Mucosa of rectum (tissue), 2 donors: ENCODE measurements at regions not wholly inside any gene's neighbourhood (a gene's known extent, or its start where the extent isn't known, plus 50 kb on each side); places are given as distances from the start of the nearest gene placed in this dataset.
"Not testable (repeated sequence)": the region's sequence is repeated elsewhere in the genome, so short reads cannot be mapped to it uniquely, and the experiment has no call there.

Experiments used
- H3K27ac ChIP-seq, 2 donors: one replicate each; pipeline ENCODE4 v1.7.0; 2013; ENCODE audit warnings: inconsistent platforms in 2 of 2, low read depth in 2 of 2, low read length in 2 of 2
- H3K27me3 ChIP-seq, 2 donors: one replicate each; pipeline ENCODE4 v1.7.0; 2013; ENCODE audit warnings: low read length in 2 of 2; ENCODE audit not compliant: control insufficient read depth in 2 of 2, insufficient read depth in 2 of 2
- H3K36me3 ChIP-seq, 2 donors: one replicate each; pipeline ENCODE4 v1.7.0; 2013; ENCODE audit warnings: low read length in 2 of 2; ENCODE audit not compliant: control insufficient read depth in 2 of 2, insufficient read depth in 2 of 2
- H3K4me1 ChIP-seq, 2 donors: one replicate each; pipeline ENCODE4 v1.7.0; 2013; ENCODE audit warnings: low read length in 2 of 2, mild to moderate bottlenecking in 1 of 2; ENCODE audit not compliant: control insufficient read depth in 2 of 2, insufficient read depth in 2 of 2
- H3K4me3 ChIP-seq, 2 donors: one replicate each; pipeline ENCODE4 v1.7.0; 2013; ENCODE audit warnings: low read length in 2 of 2
- H3K9ac ChIP-seq, 2 donors: one replicate each; pipeline ENCODE4 v1.7.0; 2013; ENCODE audit warnings: low read length in 2 of 2, low read depth in 1 of 2, mild to moderate bottlenecking in 1 of 2
- H3K9me3 ChIP-seq, 2 donors: one replicate each; pipeline ENCODE4 v1.7.0; 2013; ENCODE audit warnings: low read length in 2 of 2; ENCODE audit not compliant: control insufficient read depth in 2 of 2
- donor health status: healthy.
- donor health status: Normal muscosa, but diverticular disease.

DNA sequence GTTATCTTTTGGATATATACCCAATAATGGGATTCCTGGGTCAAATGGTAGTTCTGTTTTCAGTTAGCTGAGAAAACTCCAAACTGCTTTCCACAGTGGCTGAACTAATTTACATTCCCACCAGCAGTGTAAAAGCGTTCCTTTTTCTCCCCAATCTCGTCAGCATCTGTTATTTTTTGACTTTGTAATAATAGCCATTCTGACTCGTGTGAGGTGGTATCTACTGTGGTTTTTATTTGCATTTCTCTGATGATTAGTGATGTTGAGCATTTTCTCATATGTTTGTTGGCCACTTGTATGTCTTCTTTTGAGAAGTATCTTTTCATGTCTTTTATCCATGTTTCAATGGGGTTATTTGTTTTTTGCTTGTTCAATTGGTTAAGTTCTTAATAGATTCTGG lies 82.1 kb upstream of the ABCA1 start:
- H3K36me3 ChIP-seq, H3K4me3 ChIP-seq, H3K9ac ChIP-seq, H3K4me1 ChIP-seq, H3K9me3 ChIP-seq, H3K27me3 ChIP-seq, H3K27ac ChIP-seq: not testable (repeated sequence)

GRCh38 chr9:105021917-105022316 lies 94.0 kb upstream of the ABCA1 start:
- Histone ChIP-seq H3K9me3 (no peaks in the 10 kb centered on the region), H3K4me1 (no peaks in the 10 kb centered on the region), H3K4me3 (no peak overlapping the region), H3K27ac (no peak overlapping the region), H3K36me3 (no peaks in the 10 kb centered on the region), H3K27me3 (no peaks in the 10 kb centered on the region), H3K9ac (no peak overlapping the region)

DNA sequence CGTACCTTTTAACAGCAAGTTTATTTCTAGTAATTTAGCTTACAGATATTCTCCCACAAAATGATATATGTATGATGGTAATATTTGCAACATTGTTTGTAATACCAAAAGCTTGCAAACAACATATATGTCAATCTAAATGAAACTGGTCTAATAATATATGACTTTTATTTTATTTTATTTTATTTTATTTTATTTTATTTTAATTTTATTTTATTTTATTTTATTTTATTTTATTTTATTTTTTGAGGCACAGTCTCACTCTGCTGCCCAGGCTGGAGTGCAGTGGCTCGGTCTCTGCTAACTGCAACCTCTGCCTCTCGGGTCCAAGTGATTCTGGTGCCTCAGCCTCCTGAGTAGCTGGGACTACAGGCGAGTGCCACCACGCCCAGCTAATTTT lies 94.6 kb upstream of the ABCA1 start:
- not testable (repeated sequence) for H3K9me3 ChIP-seq, H3K4me1 ChIP-seq, H3K9ac ChIP-seq, H3K27ac ChIP-seq, H3K27me3 ChIP-seq, H3K4me3 ChIP-seq, H3K36me3 ChIP-seq

DNA sequence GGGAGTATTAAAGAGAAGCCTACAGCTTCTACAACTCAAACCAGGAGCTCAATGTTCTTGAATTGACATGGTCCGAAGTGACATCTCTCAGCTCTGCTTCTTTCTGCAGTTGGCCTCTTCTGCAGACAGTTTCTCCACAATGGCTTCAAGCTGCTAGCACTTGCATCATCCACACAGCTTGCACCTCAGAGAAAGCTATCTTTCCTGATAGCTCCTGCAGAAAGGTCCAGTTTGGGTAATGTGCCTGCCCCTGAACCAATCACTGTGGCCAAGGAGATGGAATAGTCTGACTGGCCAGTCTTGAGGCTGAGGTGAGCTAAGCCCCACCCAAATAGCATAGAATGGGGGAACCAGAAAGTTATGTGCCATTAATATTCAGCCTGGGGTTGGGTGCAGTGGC lies 95.8 kb upstream of the ABCA1 start:
- Histone ChIP-seq H3K27ac (no peak overlapping the region), H3K4me1 (peaks cover 0 to 3% of the 10 kb centered on the region in 2 donors), H3K27me3 (no peaks in the 10 kb centered on the region)

DNA sequence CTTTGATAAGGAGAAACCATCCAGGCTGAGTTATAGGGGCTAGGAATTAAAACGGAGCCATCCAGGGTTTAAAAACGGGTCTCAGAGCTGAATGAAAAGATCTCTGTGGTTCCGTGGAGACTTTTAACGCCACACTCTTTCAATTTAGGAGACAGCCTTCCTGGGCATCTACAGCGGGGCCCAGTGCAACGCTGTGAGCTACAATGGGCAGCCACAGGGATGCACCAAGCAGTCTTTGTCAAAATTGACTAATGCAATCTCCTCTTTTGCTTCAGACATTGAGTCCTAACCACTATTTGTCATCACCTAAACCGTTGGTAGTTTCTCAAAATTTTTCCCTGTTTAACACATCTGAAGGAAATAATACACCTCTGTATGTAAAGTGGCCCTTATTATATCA lies 96.6 kb upstream of the ABCA1 start:
- no peak overlapping the region for H3K4me3 ChIP-seq
- no peak overlapping the region for H3K27ac ChIP-seq
- H3K9ac ChIP-seq, result no peak overlapping the region
- H3K9me3 ChIP-seq, result no peaks in the 10 kb centered on the region
- no peaks in the 10 kb centered on the region for H3K36me3 ChIP-seq
- peaks cover 0 to 3% of the 10 kb centered on the region in 2 donors for H3K4me1 ChIP-seq
- H3K27me3 ChIP-seq, result no peaks in the 10 kb centered on the region

More for the DNA sequence above, 95.8 kb upstream of the ABCA1 start:
- Histone ChIP-seq H3K9me3 (no peaks in the 10 kb centered on the region), H3K4me3 (no peak overlapping the region), H3K9ac (no peak overlapping the region), H3K36me3 (no peaks in the 10 kb centered on the region)

- H3K4me1 ChIP-seq, result peaks cover 0 to 3% of the 10 kb centered on the region in 2 donors
- H3K9me3 ChIP-seq, result no peaks in the 10 kb centered on the region
- no peaks in the 10 kb centered on the region for H3K36me3 ChIP-seq
- H3K9ac ChIP-seq, result no peak overlapping the region
- H3K27me3 ChIP-seq, result no peaks in the 10 kb centered on the region
- peak overlapping the region in 1 of 2 donors; percentile 32 for H3K27ac ChIP-seq
- H3K4me3 ChIP-seq, result no peak overlapping the region
These were observed 98.5 kb upstream of the ABCA1 start for GRCh38 chr9:105026451-105026850.

DNA sequence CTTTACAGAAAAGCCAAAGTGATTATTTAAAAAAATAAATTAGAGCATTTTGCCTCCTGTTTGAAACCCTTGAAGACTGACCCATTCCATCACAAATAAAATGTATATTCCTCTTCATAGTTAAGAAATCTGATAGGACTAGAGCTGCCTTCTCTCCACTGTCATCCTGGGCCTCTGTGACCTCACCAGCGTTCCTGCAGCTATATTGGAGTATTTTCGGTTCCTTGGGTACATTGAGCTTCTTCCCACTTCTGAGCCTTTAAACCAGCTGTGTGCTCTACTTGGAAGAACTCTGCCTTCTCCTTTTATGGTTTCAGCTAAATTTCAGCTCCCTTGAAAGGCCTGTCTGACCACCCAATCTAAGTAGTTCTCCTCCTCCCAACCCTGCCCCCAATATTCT lies 99.1 kb upstream of the ABCA1 start:
- Histone ChIP-seq H3K9me3 (no peaks in the 10 kb centered on the region), H3K4me3 (no peak overlapping the region), H3K36me3 (no peaks in the 10 kb centered on the region), H3K4me1 (peaks cover 0 to 3% of the 10 kb centered on the region in 2 donors), H3K27me3 (no peaks in the 10 kb centered on the region), H3K9ac (no peak overlapping the region), H3K27ac (peak overlapping the region in 1 of 2 donors; percentile 32)

GRCh38 chr9:105030285-105030684 lies 102.3 kb upstream of the ABCA1 start:
- H3K27me3 ChIP-seq, result no peaks in the 10 kb centered on the region
- no peaks in the 10 kb centered on the region for H3K36me3 ChIP-seq
- H3K9ac ChIP-seq, result no peak overlapping the region
- H3K4me3 ChIP-seq, result no peak overlapping the region
- H3K9me3 ChIP-seq, result no peaks in the 10 kb centered on the region
- H3K4me1 ChIP-seq, result peaks cover 0 to 3% of the 10 kb centered on the region in 2 donors
- H3K27ac ChIP-seq, result no peak overlapping the region

- H3K36me3 ChIP-seq, result no peaks in the 10 kb centered on the region
- no peak overlapping the region for H3K27ac ChIP-seq
- no peak overlapping the region for H3K4me3 ChIP-seq
- no peaks in the 10 kb centered on the region for H3K9me3 ChIP-seq
- H3K4me1 ChIP-seq, result no peaks in the 10 kb centered on the region
- H3K9ac ChIP-seq, result no peak overlapping the region
- no peaks in the 10 kb centered on the region for H3K27me3 ChIP-seq
These were observed 109.2 kb upstream of the ABCA1 start for GRCh38 chr9:105037139-105037538.

DNA sequence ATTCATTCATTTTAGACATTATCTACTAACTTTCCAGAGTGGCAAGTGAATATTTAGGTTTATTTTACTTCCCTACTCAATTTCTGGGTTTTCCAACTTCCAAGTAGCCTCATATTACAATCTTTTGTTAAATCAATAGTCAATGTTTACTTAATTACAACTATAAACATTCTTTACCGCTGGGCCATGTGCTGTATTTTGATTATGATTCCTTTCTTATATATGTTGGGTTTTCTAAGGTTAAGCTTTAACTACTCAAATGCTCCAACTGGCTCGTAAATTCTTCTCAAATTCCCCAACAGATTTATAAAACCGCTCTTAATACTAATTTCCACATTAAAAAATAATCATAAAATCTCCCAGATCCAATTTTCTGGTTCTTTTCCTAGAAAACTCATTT lies 110.1 kb upstream of the ABCA1 start:
- Histone ChIP-seq H3K27me3 (no peaks in the 10 kb centered on the region), H3K27ac (no peak overlapping the region), H3K9me3 (no peaks in the 10 kb centered on the region), H3K9ac (no peak overlapping the region), H3K36me3 (no peaks in the 10 kb centered on the region), H3K4me3 (no peak overlapping the region), H3K4me1 (no peaks in the 10 kb centered on the region)

- H3K9me3 ChIP-seq, result no peaks in the 10 kb centered on the region
- no peak overlapping the region for H3K27ac ChIP-seq
- H3K4me3 ChIP-seq, result no peak overlapping the region
- no peak overlapping the region for H3K9ac ChIP-seq
- no peaks in the 10 kb centered on the region for H3K4me1 ChIP-seq
- H3K27me3 ChIP-seq, result no peaks in the 10 kb centered on the region
- no peaks in the 10 kb centered on the region for H3K36me3 ChIP-seq
These were observed 111.3 kb upstream of the ABCA1 start for GRCh38 chr9:105039175-105039799.
